Neuronal stem cell (in vitro differentiated cells): ENCODE measurements at regions not wholly inside any gene's neighbourhood (a gene's known extent, or its start where the extent isn't known, plus 50 kb on each side); places are given as distances from the start of the nearest gene placed in this dataset.

Experiments used
- DNase-seq: peaks from one replicate; pipeline ENCODE4 v3.0.0-alpha.2; 2013; ENCODE audit warnings: low spot score
- H2AFZ ChIP-seq: one replicate; pipeline ENCODE4 v1.6.1; 2013; ENCODE audit warnings: mild to moderate bottlenecking, low read length, inconsistent platforms
- H2AK5ac ChIP-seq: 2 replicates; pipeline ENCODE4 v1.6.1; 2013; ENCODE audit warnings: low read depth, mild to moderate bottlenecking, inconsistent platforms, low read length, moderate library complexity, mixed read lengths
- H2BK120ac ChIP-seq: 2 replicates; pipeline ENCODE4 v1.6.1; 2013; ENCODE audit warnings: low read depth, mild to moderate bottlenecking, inconsistent platforms, low read length, moderate library complexity, mixed read lengths
- H2BK12ac ChIP-seq: one replicate; pipeline ENCODE4 v1.6.1; 2013; ENCODE audit warnings: low read length, inconsistent platforms
- H2BK15ac ChIP-seq: 2 replicates; pipeline ENCODE4 v1.6.1; 2013; ENCODE audit warnings: mild to moderate bottlenecking, low read length, inconsistent platforms, mixed read lengths
- H2BK5ac ChIP-seq: one replicate; pipeline ENCODE4 v1.6.1; 2013; ENCODE audit warnings: inconsistent platforms, mild to moderate bottlenecking, low read length, moderate library complexity
- H3K14ac ChIP-seq: one replicate; pipeline ENCODE4 v1.6.1; 2013; ENCODE audit warnings: low read length, inconsistent platforms
- H3K18ac ChIP-seq: 2 replicates; pipeline ENCODE4 v1.6.1; 2013; ENCODE audit warnings: low read length, inconsistent platforms
- H3K23ac ChIP-seq: 2 replicates; pipeline ENCODE4 v1.6.1; 2013; ENCODE audit warnings: low read depth, mild to moderate bottlenecking, mixed read lengths, low read length, inconsistent platforms; ENCODE audit not compliant: poor library complexity
- H3K27ac ChIP-seq: replicated peaks from 3 replicates; pipeline ENCODE4 v1.5.1; 2013; ENCODE audit warnings: low read length, inconsistent platforms
- H3K27me3 ChIP-seq, 3 experiments: 2 replicates each; pipeline ENCODE4 v1.6.1; 2013; ENCODE audit warnings: low read length in 3 of 3, mild to moderate bottlenecking in 2 of 3, inconsistent platforms in 1 of 3, low read depth in 1 of 3, mixed read lengths in 1 of 3, moderate library complexity in 1 of 3; ENCODE audit not compliant: control insufficient read depth in 3 of 3, insufficient read depth in 3 of 3
- H3K36me3 ChIP-seq, 2 donors: replicated peaks in 1 of 2; 2 replicates each; pipeline ENCODE4 v1.6.1; 2013; ENCODE audit warnings: low read length in 2 of 2; ENCODE audit not compliant: control insufficient read depth in 2 of 2, insufficient read depth in 2 of 2
- H3K4ac ChIP-seq: 2 replicates; pipeline ENCODE4 v1.6.1; 2013; ENCODE audit warnings: inconsistent platforms, mild to moderate bottlenecking, low read length, moderate library complexity
- H3K4me1 ChIP-seq, 2 donors: 1 replicate in 1 of 2; 2 replicates in 1 of 2; pipeline ENCODE4 v1.6.1; 2013; ENCODE audit warnings: low read length in 2 of 2, low read depth in 1 of 2; ENCODE audit not compliant: control insufficient read depth in 2 of 2, insufficient read depth in 1 of 2
- H3K4me2 ChIP-seq: one replicate; pipeline ENCODE4 v1.6.1; 2013; ENCODE audit warnings: mild to moderate bottlenecking, low read length, inconsistent platforms; ENCODE audit not compliant: insufficient read depth, poor library complexity, severe bottlenecking
- H3K4me3 ChIP-seq, 2 donors: 2 replicates each; pipeline ENCODE4 v1.5.1; 2013; ENCODE audit warnings: low read length in 2 of 2, mild to moderate bottlenecking in 2 of 2, inconsistent platforms in 1 of 2, moderate library complexity in 1 of 2
- H3K79me1 ChIP-seq: one replicate; pipeline ENCODE4 v1.6.1; 2013; ENCODE audit warnings: low read depth, mild to moderate bottlenecking, inconsistent platforms, low read length, moderate library complexity
- H3K9ac ChIP-seq: one replicate; pipeline ENCODE4 v1.6.1; 2013; ENCODE audit warnings: mild to moderate bottlenecking, low read depth, low read length, inconsistent platforms; ENCODE audit not compliant: poor library complexity
- H3K9me3 ChIP-seq, 2 donors: replicated peaks in 1 of 2; 2 replicates each; pipeline versions ENCODE3 to v1.6.1; 2013; ENCODE audit warnings: low read length in 2 of 2, mild to moderate bottlenecking in 2 of 2, inconsistent platforms in 1 of 2, low read depth in 1 of 2, mixed read lengths in 1 of 2, moderate library complexity in 1 of 2; ENCODE audit not compliant: control insufficient read depth in 2 of 2, insufficient read depth in 1 of 2
- H4K8ac ChIP-seq: one replicate; pipeline ENCODE4 v1.6.1; 2013; ENCODE audit warnings: low read depth, mild to moderate bottlenecking, inconsistent platforms, low read length, moderate library complexity
- H4K91ac ChIP-seq: one replicate; pipeline ENCODE4 v1.6.1; 2013; ENCODE audit warnings: low read length, low read depth, mild to moderate bottlenecking, inconsistent platforms; ENCODE audit not compliant: poor library complexity
- WGBS, 2 donors: extraction: QIAGEN DNeasy Blood & Tissue Kit; methylation state at CpG; one replicate each; pipeline ENCODE4 v1.1.7; 2013; ENCODE audit warnings: missing lambda C conversion rate in 2 of 2, mixed read lengths in 1 of 2; ENCODE audit not compliant: insufficient read length in 2 of 2, insufficient replicate concordance in 1 of 2; ENCODE audit errors: extremely low coverage in 2 of 2; 5-methylcytosine and 5-hydroxymethylcytosine counted together

DNA sequence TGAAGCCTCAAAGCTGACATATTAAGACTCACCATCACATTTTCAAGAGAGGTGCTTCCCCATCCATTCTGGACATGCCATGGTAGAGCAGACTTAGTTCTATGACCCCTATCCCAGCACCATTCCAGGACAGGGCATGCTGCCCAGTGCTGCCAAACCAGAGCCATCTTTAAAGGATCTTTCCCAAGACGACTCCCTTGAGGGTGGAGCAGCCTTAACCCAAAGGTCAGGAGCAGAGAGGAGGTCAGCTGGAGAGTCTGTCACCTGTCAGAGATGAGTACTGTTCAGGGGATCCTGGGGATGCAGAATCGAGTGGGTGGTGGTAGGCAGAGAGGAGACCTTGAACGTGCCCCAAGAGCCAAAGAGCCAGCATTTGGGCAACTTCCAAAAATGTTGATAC lies 459.8 kb downstream of the STK39 start:
- Histone ChIP-seq H2BK12ac (no peak overlapping the region), H3K18ac (no peak overlapping the region), H3K23ac (no peak overlapping the region), H3K4me2 (no peak overlapping the region), H3K79me1 (no peaks in the 10 kb centered on the region), H3K36me3 (no peaks in the 10 kb centered on the region), H3K14ac (no peak overlapping the region), H3K9ac (no peak overlapping the region), H2BK120ac (no peak overlapping the region), H3K4me1 (peaks cover 11 to 23% of the 10 kb centered on the region in 2 donors), H3K9me3 (no peaks in the 10 kb centered on the region), H3K27me3 (no peaks in the 10 kb centered on the region), H3K4ac (no peak overlapping the region), H2AK5ac (no peak overlapping the region), H3K4me3 (no peak overlapping the region), H3K27ac (no peak overlapping the region), H2BK15ac (no peak overlapping the region), H2AFZ (no peak overlapping the region), H4K91ac (no peak overlapping the region), H4K8ac (no peak overlapping the region), H2BK5ac (no peak overlapping the region)
- no CpG with 5 or more reads among the region's 3 CpGs for whole genome bisulfite sequencing, 2 donors
- no peak for DNase-seq

DNA sequence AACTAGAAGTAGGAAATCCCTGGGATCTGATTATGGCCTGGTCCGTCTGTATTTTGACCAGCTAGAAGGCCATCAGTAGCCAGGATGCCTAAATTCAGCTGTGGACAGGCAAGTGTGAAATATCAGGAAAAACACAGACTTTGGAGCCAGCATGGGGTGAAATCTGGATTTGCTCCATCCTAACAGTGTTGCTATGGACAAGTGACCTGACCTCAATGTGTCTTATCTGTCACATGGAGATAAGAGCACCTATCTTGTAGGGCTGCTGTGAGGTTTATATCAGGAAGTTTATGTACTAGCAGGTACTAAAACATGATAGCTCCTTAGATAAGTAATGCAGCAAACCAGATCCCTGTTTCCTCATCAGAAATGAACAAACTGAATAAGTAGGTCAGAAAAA lies 460.4 kb downstream of the STK39 start:
- Histone ChIP-seq H3K23ac (no peak overlapping the region), H3K27me3 (no peaks in the 10 kb centered on the region), H2BK5ac (no peak overlapping the region), H3K4me2 (no peak overlapping the region), H2BK120ac (no peak overlapping the region), H3K79me1 (no peaks in the 10 kb centered on the region), H3K9ac (no peak overlapping the region), H2BK15ac (no peak overlapping the region), H3K27ac (no peak overlapping the region), H4K91ac (no peak overlapping the region), H3K9me3 (no peaks in the 10 kb centered on the region), H3K4me1 (peaks cover 11 to 23% of the 10 kb centered on the region in 2 donors), H3K4me3 (no peak overlapping the region), H3K36me3 (no peaks in the 10 kb centered on the region), H2AFZ (no peak overlapping the region), H2BK12ac (no peak overlapping the region), H3K14ac (no peak overlapping the region), H4K8ac (no peak overlapping the region), H3K4ac (no peak overlapping the region), H2AK5ac (no peak overlapping the region), H3K18ac (no peak overlapping the region)
- no CpG with 5 or more reads among the region's 1 CpG for WGBS, 2 donors
- DNase-seq: no peak

DNA sequence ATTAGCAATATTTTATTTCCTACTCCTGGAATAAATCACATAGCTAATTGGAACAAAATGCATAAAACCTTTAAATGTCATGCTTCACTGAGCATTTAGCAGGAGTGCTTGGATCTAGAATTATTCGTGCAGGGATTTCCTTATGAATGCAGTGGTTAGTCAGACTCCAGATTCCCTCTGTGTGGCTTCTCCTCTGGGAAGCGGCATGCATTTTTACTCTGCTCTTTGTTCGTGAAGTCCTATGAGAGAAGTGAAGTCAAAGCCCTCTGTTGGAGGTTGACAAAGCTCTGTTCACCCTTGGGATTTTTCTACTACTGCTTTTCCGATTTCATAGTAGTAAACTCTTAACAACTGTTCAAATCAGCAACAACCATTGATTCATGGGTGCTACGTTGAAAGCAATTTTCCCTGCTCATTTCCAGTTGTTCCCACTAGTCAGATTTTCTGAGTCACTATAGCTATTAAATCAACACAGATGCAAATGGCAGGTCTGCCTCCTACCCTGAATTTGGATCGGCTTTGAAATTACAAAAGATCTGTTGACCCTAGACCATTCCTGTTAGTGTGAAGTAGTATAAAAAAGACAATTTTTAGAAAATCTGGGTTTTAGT lies 461.7 kb downstream of the STK39 start:
- H3K36me3 ChIP-seq: no peaks in the 10 kb centered on the region
- H4K91ac ChIP-seq: no peak overlapping the region
- H2AFZ ChIP-seq: peak overlapping the region; percentile 57
- no peak overlapping the region for H2BK15ac ChIP-seq
- no peaks in the 10 kb centered on the region for H3K9me3 ChIP-seq
- no peak overlapping the region for H3K4ac ChIP-seq
- H3K18ac ChIP-seq: no peak overlapping the region
- H2AK5ac ChIP-seq: no peak overlapping the region
- H2BK12ac ChIP-seq: no peak overlapping the region
- no peak overlapping the region for H2BK5ac ChIP-seq
- H4K8ac ChIP-seq: no peak overlapping the region
- no peak overlapping the region for H3K9ac ChIP-seq
- no CpG with 5 or more reads among the region's 6 CpGs for WGBS, 2 donors
- peaks cover 11 to 23% of the 10 kb centered on the region in 2 donors for H3K4me1 ChIP-seq
- no peak overlapping the region for H3K4me2 ChIP-seq
- no peaks in the 10 kb centered on the region for H3K27me3 ChIP-seq
- no peak overlapping the region for H3K4me3 ChIP-seq
- no peak overlapping the region for H2BK120ac ChIP-seq
- no peak overlapping the region for H3K14ac ChIP-seq
- no peak overlapping the region for H3K27ac ChIP-seq
- no peak for DNase-seq
- H3K23ac ChIP-seq: no peak overlapping the region
- H3K79me1 ChIP-seq: no peaks in the 10 kb centered on the region

DNA sequence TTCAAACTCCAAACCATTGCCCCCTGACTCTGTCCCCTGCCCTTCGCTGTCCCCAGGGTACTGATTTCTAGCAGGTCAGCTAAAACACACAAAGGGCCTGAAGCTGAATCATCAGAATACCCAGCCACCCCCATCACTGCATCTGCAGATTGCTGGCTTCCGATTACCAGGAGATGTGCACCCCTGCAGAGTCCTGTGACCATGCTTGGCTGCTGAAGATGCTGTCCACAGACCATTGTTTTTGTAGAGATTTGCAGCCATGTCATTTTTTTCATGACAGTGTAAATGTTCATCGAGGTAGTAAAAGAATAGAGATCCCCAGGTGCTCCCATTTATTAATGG lies 463.3 kb downstream of the STK39 start:
- Histone ChIP-seq H2AK5ac (no peak overlapping the region), H3K27me3 (no peaks in the 10 kb centered on the region), H3K4me1 (peaks cover 10 to 23% of the 10 kb centered on the region in 2 donors), H2BK120ac (no peak overlapping the region), H3K4ac (no peak overlapping the region), H3K4me2 (no peak overlapping the region), H3K79me1 (no peaks in the 10 kb centered on the region), H4K8ac (no peak overlapping the region), H2BK5ac (no peak overlapping the region), H3K18ac (no peak overlapping the region), H3K9me3 (no peaks in the 10 kb centered on the region), H2BK12ac (no peak overlapping the region), H3K36me3 (no peaks in the 10 kb centered on the region), H2BK15ac (no peak overlapping the region), H3K27ac (peak overlapping the region; percentile 22), H3K4me3 (no peak overlapping the region), H2AFZ (peak overlapping the region; percentile 53), H4K91ac (no peak overlapping the region), H3K9ac (no peak overlapping the region), H3K14ac (no peak overlapping the region), H3K23ac (no peak overlapping the region)
- no CpG with 5 or more reads among the region's 3 CpGs for WGBS, 2 donors
- no peak for DNase-seq
